ENCODE measurements at regions not wholly inside any gene's neighbourhood (a gene's known extent, or its start where the extent isn't known, plus 50 kb on each side); places are given as distances from the start of the nearest gene placed in this dataset.

- no peak for DNase-seq (ENCODE audit: low read depth in 1 of 2, low spot score in 1 of 2)
Observed at GRCh38 chr13:104831831-104832230, 1703.6 kb downstream of the EFNB2 start.

- DNase-seq (ENCODE audit: low read depth in 1 of 2, low spot score in 1 of 2) = no peak
Observed at GRCh38 chr13:104823709-104824108, 1711.8 kb downstream of the EFNB2 start.

- DNase-seq (ENCODE audit: low read depth in 1 of 2, low spot score in 1 of 2) = no peak
Observed at GRCh38 chr13:104823071-104823470, 1712.4 kb downstream of the EFNB2 start.

- no peak for DNase-seq (ENCODE audit: low read depth in 1 of 2, low spot score in 1 of 2)
Observed at GRCh38 chr13:104817271-104817670, 1718.2 kb downstream of the EFNB2 start.

GRCh38 chr13:104816726-104817125 is 1718.7 kb downstream of the EFNB2 start:
- no peak for DNase-seq (ENCODE audit: low read depth in 1 of 2, low spot score in 1 of 2)

- DNase-seq (ENCODE audit: low read depth in 1 of 2, low spot score in 1 of 2) = no peak
Observed at GRCh38 chr13:104810242-104810641, 1725.2 kb downstream of the EFNB2 start.

- DNase-seq (ENCODE audit: low read depth in 1 of 2, low spot score in 1 of 2) = no peak
Observed at GRCh38 chr13:104809483-104809882, 1726.0 kb downstream of the EFNB2 start.

- no peak for DNase-seq (ENCODE audit: low read depth in 1 of 2, low spot score in 1 of 2)
Observed at GRCh38 chr13:104805346-104805745, 1730.1 kb downstream of the EFNB2 start.

- no peak for DNase-seq (ENCODE audit: low read depth in 1 of 2, low spot score in 1 of 2)
Observed at GRCh38 chr13:104799152-104799551, 1732.9 kb upstream of the SLC10A2 start.

- no peak for DNase-seq (ENCODE audit: low read depth in 1 of 2, low spot score in 1 of 2)
Observed at GRCh38 chr13:104798486-104798885, 1732.3 kb upstream of the SLC10A2 start.

GRCh38 chr13:104796581-104796980 is 1730.4 kb upstream of the SLC10A2 start:
- no peak for DNase-seq (ENCODE audit: low read depth in 1 of 2, low spot score in 1 of 2)

- no peak for DNase-seq (ENCODE audit: low read depth in 1 of 2, low spot score in 1 of 2)
Observed at GRCh38 chr13:104785952-104786351, 1719.7 kb upstream of the SLC10A2 start.

- no peak for DNase-seq (ENCODE audit: low read depth in 1 of 2, low spot score in 1 of 2)
Observed at GRCh38 chr13:104784891-104785290, 1718.7 kb upstream of the SLC10A2 start.

- DNase-seq (ENCODE audit: low read depth in 1 of 2, low spot score in 1 of 2) = no peak
Observed at GRCh38 chr13:104782741-104783140, 1716.5 kb upstream of the SLC10A2 start.

- DNase-seq (ENCODE audit: low read depth in 1 of 2, low spot score in 1 of 2) = no peak
Observed at GRCh38 chr13:104779311-104779993, 1713.2 kb upstream of the SLC10A2 start.

- no peak for DNase-seq (ENCODE audit: low read depth in 1 of 2, low spot score in 1 of 2)
Observed at GRCh38 chr13:104773775-104774174, 1707.6 kb upstream of the SLC10A2 start.

GRCh38 chr13:104769545-104769944 is 1703.3 kb upstream of the SLC10A2 start:
- DNase-seq (ENCODE audit: low read depth in 1 of 2, low spot score in 1 of 2) = no peak

- no peak for DNase-seq (ENCODE audit: low read depth in 1 of 2, low spot score in 1 of 2)
Observed at GRCh38 chr13:104766319-104766718, 1700.1 kb upstream of the SLC10A2 start.

- no peak for DNase-seq (ENCODE audit: low read depth in 1 of 2, low spot score in 1 of 2)
Observed at GRCh38 chr13:104764600-104764999, 1698.4 kb upstream of the SLC10A2 start.

- DNase-seq (ENCODE audit: low read depth in 1 of 2, low spot score in 1 of 2) = no peak
Observed at GRCh38 chr13:104759069-104759468, 1692.9 kb upstream of the SLC10A2 start.

- DNase-seq (ENCODE audit: low read depth in 1 of 2, low spot score in 1 of 2) = no peak
Observed at GRCh38 chr13:104757712-104758111, 1691.5 kb upstream of the SLC10A2 start.

- DNase-seq (ENCODE audit: low read depth in 1 of 2, low spot score in 1 of 2) = no peak
Observed at GRCh38 chr13:104750377-104750776, 1684.2 kb upstream of the SLC10A2 start.

- DNase-seq (ENCODE audit: low read depth in 1 of 2, low spot score in 1 of 2) = no peak
Observed at GRCh38 chr13:104740641-104741222, 1674.5 kb upstream of the SLC10A2 start.
